Keratinocyte (primary cell): ENCODE measurements at regions not wholly inside any gene's neighbourhood (a gene's known extent, or its start where the extent isn't known, plus 50 kb on each side); places are given as distances from the start of the nearest gene placed in this dataset.

ENCODE experiments used
- DNase-seq: peaks from one replicate; pipeline ENCODE4 v3.0.0-alpha.2; 2011; ENCODE audit warnings: low read depth, missing footprints, low spot score
- FAIRE-seq: peaks from 2 replicates; lab custom pipeline; 2011; peaks lifted over from hg19 to GRCh38; lab: Jason Lieb, UNC
- H2AFZ ChIP-seq: 2 replicates; pipeline ENCODE4 v1.6.0; 2012; ENCODE audit warnings: low read length, control low read depth, inconsistent platforms; ENCODE audit not compliant: control insufficient read depth
- H3K27ac ChIP-seq: 2 replicates; pipeline ENCODE4 v1.5.1; 2011; ENCODE audit warnings: low read length; ENCODE audit not compliant: control insufficient read depth, insufficient read depth
- H3K27me3 ChIP-seq: 3 replicates; pipeline ENCODE4 v1.6.0; 2011; ENCODE audit warnings: low read length; ENCODE audit not compliant: control insufficient read depth, insufficient read depth; ENCODE audit errors: extremely low read depth
- H3K36me3 ChIP-seq, 2 experiments: 2 replicates in 1 of 2; 3 replicates in 1 of 2; pipeline ENCODE4 v1.5.1; 2011; ENCODE audit warnings: low read length in 2 of 2, mild to moderate bottlenecking in 1 of 2; ENCODE audit not compliant: control insufficient read depth in 2 of 2, insufficient read depth in 2 of 2; ENCODE audit errors: extremely low read depth in 1 of 2
- H3K4me1 ChIP-seq: 3 replicates; pipeline ENCODE4 v1.5.1; 2011; ENCODE audit warnings: low read length; ENCODE audit not compliant: control insufficient read depth, insufficient read depth; ENCODE audit errors: extremely low read depth
- H3K4me2 ChIP-seq: 3 replicates; pipeline ENCODE4 v1.6.0; 2011; ENCODE audit warnings: low read depth, low read length; ENCODE audit not compliant: control insufficient read depth, insufficient read depth; ENCODE audit errors: extremely low read depth
- H3K4me3 ChIP-seq, 3 experiments: fragments of 200-600 bp in 1 of 3; sonication (generic) in 1 of 3; 2 replicates in 2 of 3; 3 replicates in 1 of 3; pipeline ENCODE4 v1.5.1; 2011 to 2016; ENCODE audit warnings: low read length in 3 of 3, mild to moderate bottlenecking in 3 of 3, control low read depth in 2 of 3, inconsistent platforms in 1 of 3, low read depth in 1 of 3, mixed read lengths in 1 of 3, mixed run types in 1 of 3, moderate library complexity in 1 of 3; ENCODE audit not compliant: control insufficient read depth in 2 of 3, insufficient read depth in 2 of 3; ENCODE audit errors: extremely low read depth in 1 of 3
- H3K79me2 ChIP-seq: 2 replicates; pipeline ENCODE4 v1.6.0; 2012; ENCODE audit warnings: low read length; ENCODE audit not compliant: control insufficient read depth, insufficient read depth
- H3K9ac ChIP-seq: 3 replicates; pipeline ENCODE4 v1.6.0; 2011; ENCODE audit warnings: low read length; ENCODE audit not compliant: control insufficient read depth, insufficient read depth; ENCODE audit errors: extremely low read depth
- H3K9me1 ChIP-seq: 3 replicates; pipeline ENCODE4 v1.6.0; 2011; ENCODE audit warnings: low read length; ENCODE audit not compliant: control insufficient read depth, insufficient read depth; ENCODE audit errors: extremely low read depth
- H3K9me3 ChIP-seq: 2 replicates; pipeline ENCODE4 v1.5.1; 2012; ENCODE audit warnings: low read depth, low read length; ENCODE audit not compliant: control insufficient read depth
- H4K20me1 ChIP-seq: 3 replicates; pipeline ENCODE4 v1.6.0; 2011; ENCODE audit warnings: low read length; ENCODE audit not compliant: control insufficient read depth, insufficient read depth; ENCODE audit errors: extremely low read depth
- EZH2 ChIP-seq: IDR thresholded peaks from one replicate; pipeline ENCODE4 v1.6.1; 2012; ENCODE audit warnings: inconsistent platforms, mild to moderate bottlenecking, low read length, moderate library complexity
- dilution Hi-C: fragments of 300-500 bp; cut with MboI; formaldehyde crosslinking; loops from one replicate; pipeline ENCODE4 v1.7.0; 2020; ENCODE audit warnings: low sequenced_read_pairs; ENCODE audit not compliant: extremely low pct_ligation_motif_present
- TF ChIP-seq, protein P1 (sequence below), 3 experiments: IDR thresholded peaks in 1 of 3; conservative IDR thresholded peaks in 1 of 3; optimal IDR thresholded peaks in 1 of 3; 2 replicates in 2 of 3; 3 replicates in 1 of 3; pipeline versions ENCODE3 to v1.5.1; 2011; ENCODE audit warnings: low read length in 3 of 3, mild to moderate bottlenecking in 3 of 3, moderate library complexity in 2 of 3, control low read depth in 1 of 3, inconsistent platforms in 1 of 3; ENCODE audit not compliant: insufficient read depth in 2 of 3; ENCODE audit errors: extremely low read depth in 1 of 3

DNA sequence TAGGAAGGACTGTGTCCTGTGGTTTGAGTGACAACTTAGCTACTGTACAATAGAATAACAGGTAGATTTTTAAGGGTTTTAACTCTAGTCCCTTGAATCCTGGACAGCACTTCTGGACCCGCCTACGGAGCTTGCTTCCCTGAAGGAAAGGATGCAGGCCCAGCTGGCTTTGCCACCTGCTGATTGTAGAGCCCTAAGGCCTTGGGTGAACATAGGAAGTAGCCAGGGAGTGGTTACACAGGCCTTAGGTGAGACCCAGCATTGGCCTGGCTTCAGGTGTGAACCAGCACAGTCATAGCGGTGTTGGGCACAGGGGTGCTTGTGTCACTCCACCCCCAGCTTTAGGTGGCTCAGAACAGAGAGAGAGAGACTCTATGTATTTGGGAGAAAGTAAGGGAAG is 413.5 kb downstream of the GRIA2 start:
- FAIRE-seq: no peak
- dilution Hi-C loops: no loop called here
- no peak for DNase-seq

DNA sequence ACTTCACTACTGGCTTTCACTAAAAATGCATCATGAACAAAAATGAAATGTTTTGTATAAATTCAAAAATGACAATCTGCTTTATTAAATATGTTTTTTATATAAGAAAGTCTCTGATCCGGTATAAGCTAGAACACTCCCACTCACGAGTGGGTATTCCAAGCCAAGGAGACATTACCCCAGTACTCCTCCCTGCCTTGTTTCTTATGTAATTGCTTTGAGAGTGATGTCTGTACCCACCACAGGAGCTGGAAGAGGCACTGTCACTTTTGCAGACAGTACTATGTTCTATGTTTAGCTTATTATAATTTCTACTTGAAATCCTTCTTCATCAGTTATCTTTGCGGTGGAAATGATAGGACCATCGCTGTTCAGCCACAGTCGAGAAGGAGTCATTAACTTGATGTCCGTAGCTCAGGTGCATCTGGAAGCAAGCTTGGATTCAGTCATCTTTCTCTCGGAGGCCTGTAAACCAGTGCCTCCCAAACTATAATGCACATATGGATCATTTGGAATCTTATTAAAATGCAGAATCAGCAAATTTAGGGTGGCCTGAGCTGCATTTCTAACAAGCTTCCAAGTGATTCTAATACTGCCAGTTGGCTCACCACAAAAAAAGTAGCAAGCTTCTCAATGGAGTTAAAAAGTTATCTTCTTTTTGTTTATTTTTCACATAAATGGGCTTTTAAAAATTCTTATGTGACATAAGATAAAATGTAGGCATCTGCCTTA is 396.4 kb downstream of the GRIA2 start:
- H4K20me1 ChIP-seq: no peaks in the 10 kb centered on the region
- no peaks in the 10 kb centered on the region for H3K9me1 ChIP-seq
- FAIRE-seq (no peak), DNase-seq (no peak)
- no peaks in the 10 kb centered on the region for H3K27me3 ChIP-seq
- H3K4me1 ChIP-seq: no peaks in the 10 kb centered on the region
- no peaks in the 10 kb centered on the region for H3K79me2 ChIP-seq
- TF ChIP-seq, protein P1, sequence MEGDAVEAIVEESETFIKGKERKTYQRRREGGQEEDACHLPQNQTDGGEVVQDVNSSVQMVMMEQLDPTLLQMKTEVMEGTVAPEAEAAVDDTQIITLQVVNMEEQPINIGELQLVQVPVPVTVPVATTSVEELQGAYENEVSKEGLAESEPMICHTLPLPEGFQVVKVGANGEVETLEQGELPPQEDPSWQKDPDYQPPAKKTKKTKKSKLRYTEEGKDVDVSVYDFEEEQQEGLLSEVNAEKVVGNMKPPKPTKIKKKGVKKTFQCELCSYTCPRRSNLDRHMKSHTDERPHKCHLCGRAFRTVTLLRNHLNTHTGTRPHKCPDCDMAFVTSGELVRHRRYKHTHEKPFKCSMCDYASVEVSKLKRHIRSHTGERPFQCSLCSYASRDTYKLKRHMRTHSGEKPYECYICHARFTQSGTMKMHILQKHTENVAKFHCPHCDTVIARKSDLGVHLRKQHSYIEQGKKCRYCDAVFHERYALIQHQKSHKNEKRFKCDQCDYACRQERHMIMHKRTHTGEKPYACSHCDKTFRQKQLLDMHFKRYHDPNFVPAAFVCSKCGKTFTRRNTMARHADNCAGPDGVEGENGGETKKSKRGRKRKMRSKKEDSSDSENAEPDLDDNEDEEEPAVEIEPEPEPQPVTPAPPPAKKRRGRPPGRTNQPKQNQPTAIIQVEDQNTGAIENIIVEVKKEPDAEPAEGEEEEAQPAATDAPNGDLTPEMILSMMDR (optimal IDR thresholded peaks at IDR 0.05 in 1 of 3, IDR thresholded peaks at IDR 0.05 in 1 of 3, conservative IDR thresholded peaks at IDR 0.05 in 1 of 3; ENCODE audit: extremely low read depth in 1 of 3, insufficient read depth in 2 of 3, low read length in 3 of 3): no peak
- TF ChIP-seq EZH2: no peak
- no peaks in the 10 kb centered on the region for H3K36me3 ChIP-seq
- no peak overlapping the region for H3K4me2 ChIP-seq
- no peaks in the 10 kb centered on the region for H3K9me3 ChIP-seq
- no peak overlapping the region for H3K27ac ChIP-seq
- dilution Hi-C loops: no loop called here
- H2AFZ ChIP-seq: no peak overlapping the region
- no peak overlapping the region for H3K4me3 ChIP-seq
- no peak overlapping the region for H3K9ac ChIP-seq

More for the DNA sequence above, 413.5 kb downstream of the GRIA2 start:
- TF ChIP-seq, protein P1 (optimal IDR thresholded peaks at IDR 0.05 in 1 of 3, IDR thresholded peaks at IDR 0.05 in 1 of 3, conservative IDR thresholded peaks at IDR 0.05 in 1 of 3; ENCODE audit: extremely low read depth in 1 of 3, insufficient read depth in 2 of 3, low read length in 3 of 3): no peak
- TF ChIP-seq EZH2: no peak
- no peak overlapping the region for H3K27ac ChIP-seq
- no peaks in the 10 kb centered on the region for H3K9me1 ChIP-seq
- no peaks in the 10 kb centered on the region for H3K9me3 ChIP-seq
- H4K20me1 ChIP-seq: no peaks in the 10 kb centered on the region
- no peak overlapping the region for H3K4me3 ChIP-seq
- no peaks in the 10 kb centered on the region for H3K36me3 ChIP-seq
- no peaks in the 10 kb centered on the region for H3K27me3 ChIP-seq
- no peak overlapping the region for H3K4me2 ChIP-seq
- no peak overlapping the region for H3K9ac ChIP-seq
- H3K79me2 ChIP-seq: no peaks in the 10 kb centered on the region
- no peak overlapping the region for H2AFZ ChIP-seq
- H3K4me1 ChIP-seq: no peaks in the 10 kb centered on the region
